SK-N-SH (cell line): ENCODE measurements at regions not wholly inside any gene's neighbourhood (a gene's known extent, or its start where the extent isn't known, plus 50 kb on each side); places are given as distances from the start of the nearest gene placed in this dataset.

ENCODE experiments used
- EP300 ChIP-seq, 2 experiments: IDR thresholded peaks; 2 replicates each; pipeline versions ENCODE4 v1.4.0 to v1.6.1; 2012; ENCODE audit warnings: borderline replicate concordance in 1 of 2, low read depth in 1 of 2, low read length in 1 of 2
- EZH2phosphoT487 ChIP-seq: fragments of 200-600 bp; sonication (generic); IDR thresholded peaks from 2 replicates; pipeline ENCODE4 v1.6.1; 2017; ENCODE audit warnings: low read depth, mixed run types, mild to moderate bottlenecking, antibody characterized with exemption, moderate library complexity, borderline replicate concordance
- GABPA ChIP-seq: IDR thresholded peaks from 2 replicates; pipeline ENCODE4 v1.4.0; 2012; ENCODE audit warnings: low read depth, mild to moderate bottlenecking
- MAX ChIP-seq: IDR thresholded peaks from 2 replicates; pipeline ENCODE4 v1.4.0; 2012; ENCODE audit warnings: low read depth
- POLR2AphosphoS5 ChIP-seq: IDR thresholded peaks from 2 replicates; pipeline ENCODE4 v1.6.1; 2012; ENCODE audit warnings: low read depth, low read length
- SIN3A ChIP-seq: IDR thresholded peaks from 2 replicates; pipeline ENCODE4 v1.6.1; 2012; ENCODE audit warnings: low read depth, mild to moderate bottlenecking, low read length, moderate library complexity, borderline replicate concordance
- TEAD4 ChIP-seq: IDR thresholded peaks from 2 replicates; pipeline ENCODE4 v1.4.0; 2012; ENCODE audit warnings: mild to moderate bottlenecking, borderline replicate concordance; ENCODE audit not compliant: insufficient read depth
- YY1 ChIP-seq: IDR thresholded peaks from 2 replicates; pipeline ENCODE4 v1.4.0; 2012; ENCODE audit warnings: low read depth, mild to moderate bottlenecking
- TF ChIP-seq, protein P1 (sequence below): fragments of 200-600 bp; sonication (generic); IDR thresholded peaks from 2 replicates; pipeline ENCODE4 v1.6.1; 2017; ENCODE audit warnings: antibody characterized with exemption, mild to moderate bottlenecking, moderate library complexity

DNA sequence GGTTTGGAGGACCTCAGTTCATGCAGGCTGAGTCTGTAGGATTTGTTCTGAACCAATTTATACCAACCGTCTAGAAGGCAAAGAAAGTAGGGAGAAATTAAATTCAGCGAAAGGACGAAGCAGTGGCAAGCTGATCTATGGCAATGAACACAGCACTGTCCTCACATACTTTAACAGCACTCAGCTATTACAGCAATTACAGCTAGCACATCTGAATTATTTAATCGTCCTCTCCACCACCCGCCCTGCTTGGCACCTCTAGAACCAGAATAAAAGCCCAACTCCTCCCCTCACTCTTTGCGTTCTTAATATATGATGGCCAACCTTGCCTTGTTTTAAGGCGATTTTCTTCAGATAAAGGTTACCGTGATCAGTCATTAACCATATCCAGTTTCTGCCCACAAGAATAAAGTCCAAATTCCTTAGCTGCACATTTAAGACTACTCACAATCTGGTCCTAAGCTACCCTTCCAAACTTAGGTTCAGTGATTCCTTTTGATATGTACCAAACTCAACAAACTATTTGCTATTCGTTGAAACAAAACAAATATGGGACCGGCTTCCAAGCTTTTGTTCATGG is 169.4 kb upstream of the ESRRG start:
- TF ChIP-seq, protein P1, sequence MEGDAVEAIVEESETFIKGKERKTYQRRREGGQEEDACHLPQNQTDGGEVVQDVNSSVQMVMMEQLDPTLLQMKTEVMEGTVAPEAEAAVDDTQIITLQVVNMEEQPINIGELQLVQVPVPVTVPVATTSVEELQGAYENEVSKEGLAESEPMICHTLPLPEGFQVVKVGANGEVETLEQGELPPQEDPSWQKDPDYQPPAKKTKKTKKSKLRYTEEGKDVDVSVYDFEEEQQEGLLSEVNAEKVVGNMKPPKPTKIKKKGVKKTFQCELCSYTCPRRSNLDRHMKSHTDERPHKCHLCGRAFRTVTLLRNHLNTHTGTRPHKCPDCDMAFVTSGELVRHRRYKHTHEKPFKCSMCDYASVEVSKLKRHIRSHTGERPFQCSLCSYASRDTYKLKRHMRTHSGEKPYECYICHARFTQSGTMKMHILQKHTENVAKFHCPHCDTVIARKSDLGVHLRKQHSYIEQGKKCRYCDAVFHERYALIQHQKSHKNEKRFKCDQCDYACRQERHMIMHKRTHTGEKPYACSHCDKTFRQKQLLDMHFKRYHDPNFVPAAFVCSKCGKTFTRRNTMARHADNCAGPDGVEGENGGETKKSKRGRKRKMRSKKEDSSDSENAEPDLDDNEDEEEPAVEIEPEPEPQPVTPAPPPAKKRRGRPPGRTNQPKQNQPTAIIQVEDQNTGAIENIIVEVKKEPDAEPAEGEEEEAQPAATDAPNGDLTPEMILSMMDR, result no peak
- no peak for TF ChIP-seq EP300 (IDR thresholded peaks at IDR 0.05; ENCODE audit: borderline replicate concordance in 1 of 2, low read depth in 1 of 2, low read length in 1 of 2)
- TF ChIP-seq POLR2AphosphoS5, result no peak
- no peak for TF ChIP-seq EZH2phosphoT487
- no peak for TF ChIP-seq YY1
- no peak for TF ChIP-seq SIN3A
- TF ChIP-seq TEAD4, result no peak
- no peak for TF ChIP-seq GABPA
- no peak for TF ChIP-seq MAX
